ENCODE measurements at regions not wholly inside any gene's neighbourhood (a gene's known extent, or its start where the extent isn't known, plus 50 kb on each side); places are given as distances from the start of the nearest gene placed in this dataset.

GRCh38 chr3:162780313-162780712 is 1283.7 kb downstream of the OTOL1 start:
- H4K20me1 ChIP-seq (ENCODE audit: control insufficient read depth, extremely low read depth, insufficient read depth, low read length): no peaks in the 10 kb centered on the region
- H3K79me2 ChIP-seq (ENCODE audit: control insufficient read depth, insufficient read depth, low read length): no peaks in the 10 kb centered on the region
- H3K9me3 ChIP-seq (ENCODE audit: control insufficient read depth, insufficient read depth, low read depth, low read length): no peaks in the 10 kb centered on the region
- no peak overlapping the region for H3K4me3 ChIP-seq (replicated peaks in 1 of 4; ENCODE audit: control extremely low read depth in 1 of 4, insufficient read depth in 1 of 4, low read depth in 3 of 4, low read length in 4 of 4)
- H3K9ac ChIP-seq (ENCODE audit: insufficient read depth, low read length): no peak overlapping the region
- H3K27me3 ChIP-seq (ENCODE audit: control insufficient read depth, insufficient read depth, low read length): no peaks in the 10 kb centered on the region
- DNase-seq (ENCODE audit: low read depth in 2 of 2): peak in 1 of 2 donors; percentile 9
- TF ChIP-seq CTCF (conservative IDR thresholded peaks at IDR 0.05 in 1 of 2, IDR thresholded peaks at IDR 0.05 in 1 of 2; ENCODE audit: low read depth in 1 of 2, low read length in 2 of 2) (no peak), EZH2 (IDR thresholded peaks at IDR 0.05; ENCODE audit: low read length, missing control alignments) (no peak)
- no peaks in the 10 kb centered on the region for H3K4me1 ChIP-seq (ENCODE audit: control insufficient read depth, extremely low read depth, insufficient read depth, low read length)
- H3K27ac ChIP-seq (ENCODE audit: insufficient read depth, low read length): no peak overlapping the region
- H2AFZ ChIP-seq (ENCODE audit: low read length): no peak overlapping the region
- H3K4me2 ChIP-seq (ENCODE audit: extremely low read depth, insufficient read depth, low read length): no peak overlapping the region
- H3K36me3 ChIP-seq (ENCODE audit: control insufficient read depth, insufficient read depth, low read length): no peaks in the 10 kb centered on the region

GRCh38 chr3:162799910-162800309 is 1303.3 kb downstream of the OTOL1 start:
- no peaks in the 10 kb centered on the region for H3K36me3 ChIP-seq (ENCODE audit: control insufficient read depth, insufficient read depth, low read length)
- no peak overlapping the region for H3K4me2 ChIP-seq (ENCODE audit: extremely low read depth, insufficient read depth, low read length)
- no peak overlapping the region for H3K27ac ChIP-seq (ENCODE audit: insufficient read depth, low read length)
- peak in 1 of 2 donors; percentile 12 for DNase-seq (ENCODE audit: low read depth in 2 of 2)
- H3K4me1 ChIP-seq (ENCODE audit: control insufficient read depth, extremely low read depth, insufficient read depth, low read length): no peaks in the 10 kb centered on the region
- no peaks in the 10 kb centered on the region for H3K9me3 ChIP-seq (ENCODE audit: control insufficient read depth, insufficient read depth, low read depth, low read length)
- H4K20me1 ChIP-seq (ENCODE audit: control insufficient read depth, extremely low read depth, insufficient read depth, low read length): no peaks in the 10 kb centered on the region
- H3K9ac ChIP-seq (ENCODE audit: insufficient read depth, low read length): no peak overlapping the region
- TF ChIP-seq EZH2 (IDR thresholded peaks at IDR 0.05; ENCODE audit: low read length, missing control alignments) (no peak), CTCF (conservative IDR thresholded peaks at IDR 0.05 in 1 of 2, IDR thresholded peaks at IDR 0.05 in 1 of 2; ENCODE audit: low read depth in 1 of 2, low read length in 2 of 2) (no peak)
- no peaks in the 10 kb centered on the region for H3K27me3 ChIP-seq (ENCODE audit: control insufficient read depth, insufficient read depth, low read length)
- H3K79me2 ChIP-seq (ENCODE audit: control insufficient read depth, insufficient read depth, low read length): no peaks in the 10 kb centered on the region
- no peak overlapping the region for H3K4me3 ChIP-seq (replicated peaks in 1 of 4; ENCODE audit: control extremely low read depth in 1 of 4, insufficient read depth in 1 of 4, low read depth in 3 of 4, low read length in 4 of 4)
- H2AFZ ChIP-seq (ENCODE audit: low read length): no peak overlapping the region

GRCh38 chr3:162802228-162802965 is 1305.8 kb downstream of the OTOL1 start:
- no peak overlapping the region for H2AFZ ChIP-seq (ENCODE audit: low read length)

More at GRCh38 chr3:162802228-162802965, 1305.8 kb downstream of the OTOL1 start:
- DNase-seq (ENCODE audit: low read depth in 2 of 2): no peak
- no peaks in the 10 kb centered on the region for H3K9me3 ChIP-seq (ENCODE audit: control insufficient read depth, insufficient read depth, low read depth, low read length)
- H3K9ac ChIP-seq (ENCODE audit: insufficient read depth, low read length): no peak overlapping the region
- H3K36me3 ChIP-seq (ENCODE audit: control insufficient read depth, insufficient read depth, low read length): no peaks in the 10 kb centered on the region
- no peaks in the 10 kb centered on the region for H3K79me2 ChIP-seq (ENCODE audit: control insufficient read depth, insufficient read depth, low read length)
- H3K4me3 ChIP-seq (replicated peaks in 1 of 4; ENCODE audit: control extremely low read depth in 1 of 4, insufficient read depth in 1 of 4, low read depth in 3 of 4, low read length in 4 of 4): no peak overlapping the region
- H3K27ac ChIP-seq (ENCODE audit: insufficient read depth, low read length): no peak overlapping the region
- TF ChIP-seq EZH2 (IDR thresholded peaks at IDR 0.05; ENCODE audit: low read length, missing control alignments): no peak
- no peak for TF ChIP-seq CTCF (conservative IDR thresholded peaks at IDR 0.05 in 1 of 2, IDR thresholded peaks at IDR 0.05 in 1 of 2; ENCODE audit: low read depth in 1 of 2, low read length in 2 of 2)
- H3K4me2 ChIP-seq (ENCODE audit: extremely low read depth, insufficient read depth, low read length): no peak overlapping the region
- no peaks in the 10 kb centered on the region for H3K4me1 ChIP-seq (ENCODE audit: control insufficient read depth, extremely low read depth, insufficient read depth, low read length)
- H3K27me3 ChIP-seq (ENCODE audit: control insufficient read depth, insufficient read depth, low read length): no peaks in the 10 kb centered on the region
- no peaks in the 10 kb centered on the region for H4K20me1 ChIP-seq (ENCODE audit: control insufficient read depth, extremely low read depth, insufficient read depth, low read length)
